ENCODE measurements at regions not wholly inside any gene's neighbourhood (a gene's known extent, or its start where the extent isn't known, plus 50 kb on each side); places are given as distances from the start of the nearest gene placed in this dataset.
"Not testable (repeated sequence)": the region's sequence is repeated elsewhere in the genome, so short reads cannot be mapped to it uniquely, and the experiment has no call there.

DNA sequence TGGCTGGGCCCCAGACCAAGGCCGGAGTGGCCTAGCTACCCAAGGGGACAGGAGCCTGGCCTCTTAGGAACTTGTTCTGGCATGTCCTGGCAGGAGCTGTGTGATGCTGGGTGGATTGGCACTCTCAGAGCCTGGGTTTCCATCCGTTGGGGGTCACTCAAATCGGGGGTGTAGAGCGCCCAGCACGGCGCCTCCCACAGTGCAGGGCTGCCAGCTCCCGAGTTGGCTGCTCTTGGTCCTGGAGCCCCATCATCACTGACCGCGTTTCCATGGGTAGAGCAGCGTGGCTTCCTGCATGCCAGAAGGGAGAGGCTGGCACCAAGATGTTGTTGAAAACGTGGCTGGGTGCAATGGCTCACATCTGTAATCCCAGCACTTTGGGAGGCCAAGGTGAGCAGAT lies 70.3 kb downstream of the UNCX start:
- Histone ChIP-seq H3K27ac (ENCODE audit: extremely low read depth, low read depth, low read length) (no peak overlapping the region), H3K9me3 (ENCODE audit: control insufficient read depth, insufficient read depth, low read depth, low read length) (no peaks in the 10 kb centered on the region), H3K36me3 (ENCODE audit: control insufficient read depth in 2 of 2, insufficient read depth in 1 of 2, low read length in 2 of 2) (no peaks in the 10 kb centered on the region), H3K4me1 (ENCODE audit: control insufficient read depth, insufficient read depth, low read length) (no peaks in the 10 kb centered on the region), H3K4me3 (ENCODE audit: low read depth, low read length) (no peak overlapping the region)
- no peak for TF ChIP-seq ZNF555 (tag by site-specific recombination; conservative IDR thresholded peaks at IDR 0.05)
- no peak for TF ChIP-seq ZNF549 (tag by site-specific recombination; IDR thresholded peaks at IDR 0.05)
- no peak for TF ChIP-seq INSM2 (tag by site-specific recombination; IDR thresholded peaks at IDR 0.05)
- no peak for TF ChIP-seq ZBTB20 (tag by site-specific recombination; IDR thresholded peaks at IDR 0.05)
- TF ChIP-seq ZNF302 (tag by site-specific recombination; IDR thresholded peaks at IDR 0.05; ENCODE audit: low read depth) = no peak
- TF ChIP-seq ZNF266 (tag by site-specific recombination; IDR thresholded peaks at IDR 0.05; ENCODE audit: low read depth) = no peak
- TF ChIP-seq ZNF112 (tag by site-specific recombination; IDR thresholded peaks at IDR 0.05) = no peak
- no peak for TF ChIP-seq ZNF24 (tag by site-specific recombination; IDR thresholded peaks at IDR 0.05)
- no peak for TF ChIP-seq ZFP41 (tag by site-specific recombination; IDR thresholded peaks at IDR 0.05; ENCODE audit: borderline replicate concordance)
- no peak for TF ChIP-seq ZNF211 (tag by site-specific recombination; IDR thresholded peaks at IDR 0.05; ENCODE audit: low read depth)
- no peak for TF ChIP-seq HOXA7 (CRISPR knock-in tag; IDR thresholded peaks at IDR 0.05; ENCODE audit: borderline replicate concordance)
- POLR2A ChIA-PET = no interaction called here
- CTCF ChIA-PET = interaction anchor here (0.6 kb wide), 1 partner anchor 485 kb away, joined by 3 read pairs; no protein-coding TSS in a partner anchor

GRCh38 chr7:1304011-1304410 lies 71.3 kb downstream of the UNCX start:
- CTCF ChIA-PET; H3K27ac ChIP-seq (ENCODE audit: extremely low read depth, low read depth, low read length); H3K4me1 ChIP-seq (ENCODE audit: control insufficient read depth, insufficient read depth, low read length); H3K4me3 ChIP-seq (ENCODE audit: low read depth, low read length); H3K9me3 ChIP-seq (ENCODE audit: control insufficient read depth, insufficient read depth, low read depth, low read length); POLR2A ChIA-PET; H3K36me3 ChIP-seq (ENCODE audit: control insufficient read depth in 2 of 2, insufficient read depth in 1 of 2, low read length in 2 of 2): not testable (repeated sequence)

GRCh38 chr7:1305873-1306272 lies 73.2 kb downstream of the UNCX start:
- CTCF ChIA-PET = no interaction called here
- TF ChIP-seq ZNF366 (tag by site-specific recombination; conservative IDR thresholded peaks at IDR 0.05) = peak; percentile 90
- TF ChIP-seq EGR2 (tag by site-specific recombination; IDR thresholded peaks at IDR 0.05; ENCODE audit: low read depth) = peak; percentile 83
- TF ChIP-seq, protein P1, sequence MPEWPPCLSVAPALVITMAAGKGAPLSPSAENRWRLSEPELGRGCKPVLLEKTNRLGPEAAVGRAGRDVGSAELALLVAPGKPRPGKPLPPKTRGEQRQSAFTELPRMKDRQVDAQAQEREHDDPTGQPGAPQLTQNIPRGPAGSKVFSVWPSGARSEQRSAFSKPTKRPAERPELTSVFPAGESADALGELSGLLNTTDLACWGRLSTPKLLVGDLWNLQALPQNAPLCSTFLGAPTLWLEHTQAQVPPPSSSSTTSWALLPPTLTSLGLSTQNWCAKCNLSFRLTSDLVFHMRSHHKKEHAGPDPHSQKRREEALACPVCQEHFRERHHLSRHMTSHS (tag by site-specific recombination; IDR thresholded peaks at IDR 0.05) = no peak
- peak; percentile 80 for TF ChIP-seq ZBTB17 (tag by site-specific recombination; IDR thresholded peaks at IDR 0.05)
- POLR2A ChIA-PET = no interaction called here

DNA sequence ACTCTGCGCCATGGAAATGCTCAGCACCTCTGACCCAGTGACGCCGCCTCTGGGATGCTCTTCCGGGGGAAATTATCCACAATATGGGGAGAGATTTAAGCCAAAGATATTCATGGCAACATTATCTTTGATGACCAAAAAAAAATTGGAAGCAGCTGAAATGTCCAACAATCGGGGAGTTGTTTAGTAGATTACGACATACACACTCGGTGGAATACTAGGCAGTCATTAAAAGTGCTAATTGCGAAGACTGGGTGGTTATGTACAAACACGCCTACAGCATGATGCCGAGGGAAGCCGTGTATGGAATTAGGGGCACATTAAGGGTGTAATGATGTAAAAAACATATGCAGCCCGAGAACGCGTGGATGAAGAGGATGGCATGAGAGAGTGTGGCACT lies 75.2 kb downstream of the UNCX start:
- H3K36me3 ChIP-seq (ENCODE audit: control insufficient read depth in 2 of 2, insufficient read depth in 1 of 2, low read length in 2 of 2) = no peaks in the 10 kb centered on the region
- no peaks in the 10 kb centered on the region for H3K9me3 ChIP-seq (ENCODE audit: control insufficient read depth, insufficient read depth, low read depth, low read length)
- TF ChIP-seq ZNF791 (tag by site-specific recombination; IDR thresholded peaks at IDR 0.05) (no peak), MZF1 (tag by site-specific recombination; IDR thresholded peaks at IDR 0.05; ENCODE audit: borderline replicate concordance) (peak; percentile 71; the same call in 1 of the 2 replicates), ZNF302 (tag by site-specific recombination; IDR thresholded peaks at IDR 0.05; ENCODE audit: low read depth) (no peak), ZNF350 (tag by site-specific recombination; IDR thresholded peaks at IDR 0.05) (no peak), ZNF146 (tag by site-specific recombination; IDR thresholded peaks at IDR 0.05) (peak; percentile 39)
- CTCF ChIA-PET = no interaction called here
- no peaks in the 10 kb centered on the region for H3K4me1 ChIP-seq (ENCODE audit: control insufficient read depth, insufficient read depth, low read length)
- POLR2A ChIA-PET = no interaction called here
- no peak overlapping the region for H3K4me3 ChIP-seq (ENCODE audit: low read depth, low read length)
- H3K27ac ChIP-seq (ENCODE audit: extremely low read depth, low read depth, low read length) = no peak overlapping the region

More at GRCh38 chr7:1305873-1306272, 73.2 kb downstream of the UNCX start:
- Histone ChIP-seq H3K4me3 (ENCODE audit: low read depth, low read length) (no peak overlapping the region), H3K27ac (ENCODE audit: extremely low read depth, low read depth, low read length) (no peak overlapping the region), H3K4me1 (ENCODE audit: control insufficient read depth, insufficient read depth, low read length) (no peaks in the 10 kb centered on the region), H3K36me3 (ENCODE audit: control insufficient read depth in 2 of 2, insufficient read depth in 1 of 2, low read length in 2 of 2) (no peaks in the 10 kb centered on the region), H3K9me3 (ENCODE audit: control insufficient read depth, insufficient read depth, low read depth, low read length) (no peaks in the 10 kb centered on the region)

Data from HEK293 (cell line).